Gastrocnemius medialis (tissue), 4 donors: ENCODE measurements at regions not wholly inside any gene's neighbourhood (a gene's known extent, or its start where the extent isn't known, plus 50 kb on each side); places are given as distances from the start of the nearest gene placed in this dataset.

Experiments
- ATAC-seq, 2 donors: fragments of 150-250 bp; one replicate each; pipeline ENCODE4 v1.9.1; 2016
- DNase-seq, 2 donors: peaks; one replicate each; pipeline ENCODE4 v3.0.0-alpha.2; 2019
- H3K27ac ChIP-seq, 4 donors: fragments of 200-600 bp; sonication (generic); 1 replicate in 1 of 4; 2 replicates in 3 of 4; pipeline ENCODE4 v1.5.1; 2016 to 2018; ENCODE audit warnings: mild to moderate bottlenecking in 2 of 4, moderate library complexity in 1 of 4
- H3K27me3 ChIP-seq, 3 donors: fragments of 200-600 bp; sonication (generic) in 2 of 3; 1 replicate in 1 of 3; 2 replicates in 2 of 3; pipeline versions ENCODE4 v1.5.1 to v1.6.0; 2016 to 2019; ENCODE audit warnings: mild to moderate bottlenecking in 1 of 3, moderate library complexity in 1 of 3
- H3K36me3 ChIP-seq, 2 donors: fragments of 200-600 bp; sonication (generic) in 1 of 2; one replicate each; pipeline ENCODE4 v1.5.1; 2017 to 2018
- H3K4me1 ChIP-seq, 2 donors: fragments of 200-600 bp; sonication (generic) in 1 of 2; one replicate each; pipeline ENCODE4 v1.5.1; 2016 to 2017; ENCODE audit warnings: mild to moderate bottlenecking in 2 of 2
- H3K4me3 ChIP-seq, 4 donors: fragments of 200-600 bp; sonication (generic) in 3 of 4; 1 replicate in 1 of 4; 2 replicates in 3 of 4; pipeline ENCODE4 v1.5.1; 2016 to 2019; ENCODE audit warnings: mild to moderate bottlenecking in 2 of 4
- H3K9me3 ChIP-seq, 3 donors: fragments of 200-600 bp; sonication (generic) in 2 of 3; 1 replicate in 1 of 3; 2 replicates in 2 of 3; pipeline ENCODE4 v1.5.1; 2016 to 2019
- CTCF ChIP-seq, 5 experiments: fragments of 450-650 bp in 3 of 5; fragments of 200-600 bp in 2 of 5; sonication (generic) in 2 of 5; IDR thresholded peaks in 4 of 5; conservative IDR thresholded peaks in 1 of 5; 1 replicate in 4 of 5; 2 replicates in 1 of 5; pipeline ENCODE4 v1.5.1; 2016 to 2019; ENCODE audit warnings: antibody characterized with exemption in 5 of 5, mild to moderate bottlenecking in 3 of 5, moderate library complexity in 3 of 5
- POLR2A ChIP-seq, 2 donors: fragments of 450-650 bp; IDR thresholded peaks; one replicate each; pipeline ENCODE4 v1.6.1; 2017; ENCODE audit warnings: antibody characterized with exemption in 2 of 2, mild to moderate bottlenecking in 2 of 2, moderate library complexity in 2 of 2
- in situ Hi-C, 4 donors: fragments of 200-750 bp; cut with MboI; loops; one replicate each; pipeline versions ENCODE4 v1.15.0 to v1.8.0; 2017; ENCODE audit warnings: low sequenced_read_pairs in 4 of 4
- intact Hi-C: fragments of 100-400 bp; cut with DNase I; formaldehyde crosslinking; loops from one replicate; pipeline ENCODE4 v1.15.1; 2023; ENCODE audit warnings: low total_unique reads

GRCh38 chr15:85899927-85900326 lies 105.2 kb upstream of the KLHL25 start:
- H3K4me1 ChIP-seq = no peaks in the 10 kb centered on the region
- H3K9me3 ChIP-seq = no peaks in the 10 kb centered on the region
- H3K27me3 ChIP-seq = no peaks in the 10 kb centered on the region
- no peak overlapping the region for H3K27ac ChIP-seq
- H3K4me3 ChIP-seq = no peak overlapping the region
- in situ Hi-C loops (no loop called here), intact Hi-C loops (no loop called here)
- ATAC-seq (no peak), DNase-seq (no peak)
- TF ChIP-seq CTCF (IDR thresholded peaks at IDR 0.05 in 4 of 5, conservative IDR thresholded peaks at IDR 0.05 in 1 of 5) = no peak
- no peak for TF ChIP-seq POLR2A (IDR thresholded peaks at IDR 0.05)
- H3K36me3 ChIP-seq = no peaks in the 10 kb centered on the region

- in situ Hi-C loops = no loop called here
- no peak for DNase-seq
- intact Hi-C loops = no loop called here
- H3K36me3 ChIP-seq = no peaks in the 10 kb centered on the region
- ATAC-seq = no peak
- H3K4me1 ChIP-seq = no peaks in the 10 kb centered on the region
- H3K27me3 ChIP-seq = no peaks in the 10 kb centered on the region
- H3K4me3 ChIP-seq = no peak overlapping the region
- TF ChIP-seq POLR2A (IDR thresholded peaks at IDR 0.05) (no peak), CTCF (IDR thresholded peaks at IDR 0.05 in 4 of 5, conservative IDR thresholded peaks at IDR 0.05 in 1 of 5) (no peak)
- H3K27ac ChIP-seq = no peak overlapping the region
- H3K9me3 ChIP-seq = no peaks in the 10 kb centered on the region
These were observed 111.2 kb upstream of the KLHL25 start for GRCh38 chr15:85905751-85906450.

GRCh38 chr15:85906640-85907039 lies 111.9 kb upstream of the KLHL25 start:
- intact Hi-C loops (no loop called here), in situ Hi-C loops (no loop called here)
- Histone ChIP-seq H3K27me3 (no peaks in the 10 kb centered on the region), H3K4me1 (no peaks in the 10 kb centered on the region), H3K36me3 (no peaks in the 10 kb centered on the region), H3K27ac (no peak overlapping the region), H3K9me3 (no peaks in the 10 kb centered on the region), H3K4me3 (no peak overlapping the region)
- no peak for TF ChIP-seq CTCF (IDR thresholded peaks at IDR 0.05 in 4 of 5, conservative IDR thresholded peaks at IDR 0.05 in 1 of 5)
- no peak for TF ChIP-seq POLR2A (IDR thresholded peaks at IDR 0.05)
- ATAC-seq = no peak
- DNase-seq = no peak

- no peaks in the 10 kb centered on the region for H3K36me3 ChIP-seq
- intact Hi-C loops (no loop called here), in situ Hi-C loops (no loop called here)
- TF ChIP-seq POLR2A (IDR thresholded peaks at IDR 0.05) (no peak), CTCF (IDR thresholded peaks at IDR 0.05 in 4 of 5, conservative IDR thresholded peaks at IDR 0.05 in 1 of 5) (no peak)
- ATAC-seq (peak in 1 of 2 donors; percentile 46), DNase-seq (no peak)
- H3K4me3 ChIP-seq = no peak overlapping the region
- H3K4me1 ChIP-seq = no peaks in the 10 kb centered on the region
- H3K27me3 ChIP-seq = no peaks in the 10 kb centered on the region
- peak overlapping the region in 1 of 4 donors; percentile 27 for H3K27ac ChIP-seq
- H3K9me3 ChIP-seq = no peaks in the 10 kb centered on the region
These were observed 116.1 kb upstream of the KLHL25 start for GRCh38 chr15:85910834-85911233.

- no peak overlapping the region for H3K27ac ChIP-seq
- H3K9me3 ChIP-seq = no peaks in the 10 kb centered on the region
- in situ Hi-C loops = no loop called here
- H3K36me3 ChIP-seq = no peaks in the 10 kb centered on the region
- H3K4me3 ChIP-seq = no peak overlapping the region
- TF ChIP-seq POLR2A (IDR thresholded peaks at IDR 0.05) (no peak), CTCF (IDR thresholded peaks at IDR 0.05 in 4 of 5, conservative IDR thresholded peaks at IDR 0.05 in 1 of 5) (no peak)
- H3K27me3 ChIP-seq = no peaks in the 10 kb centered on the region
- intact Hi-C loops = no loop called here
- ATAC-seq (no peak), DNase-seq (no peak)
- H3K4me1 ChIP-seq = no peaks in the 10 kb centered on the region
These were observed 118.7 kb upstream of the KLHL25 start for GRCh38 chr15:85913461-85913860.
